ENCODE measurements at regions not wholly inside any gene's neighbourhood (a gene's known extent, or its start where the extent isn't known, plus 50 kb on each side); places are given as distances from the start of the nearest gene placed in this dataset.

DNA sequence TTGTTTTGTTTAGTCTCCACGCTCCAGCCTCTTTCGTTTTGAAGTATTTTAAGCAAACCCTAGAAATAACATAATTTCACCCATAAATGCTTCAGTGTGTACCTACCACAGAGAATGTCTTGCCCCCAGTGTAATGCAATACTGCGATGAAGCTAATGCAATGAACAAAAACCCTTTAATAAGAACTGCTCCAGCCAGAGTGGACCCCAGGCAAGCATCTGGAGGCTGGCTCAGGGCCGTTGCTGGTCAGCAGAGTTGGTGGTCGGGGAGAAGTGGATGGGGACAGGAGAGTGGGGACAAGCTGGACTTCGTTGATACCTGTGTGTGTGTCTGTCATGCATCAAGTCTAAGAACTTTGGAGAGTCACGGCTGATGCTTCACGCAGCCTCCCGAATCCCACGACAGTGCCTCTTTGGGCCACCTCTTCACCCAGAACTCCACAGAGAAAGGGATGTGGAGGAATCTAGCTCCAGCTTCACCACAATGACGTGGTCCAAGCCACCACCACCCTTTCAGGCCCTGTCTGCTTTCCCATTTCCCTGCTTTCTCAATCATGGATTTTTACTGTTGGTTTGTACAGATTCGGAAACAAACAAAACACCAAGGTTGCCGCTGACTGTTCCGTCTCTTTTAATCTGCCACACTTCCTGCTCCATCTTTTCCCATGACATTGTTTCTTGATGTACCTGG lies 108.6 kb upstream of the ERRFI1 start:
- no peaks in the 10 kb centered on the region for H3K9me3 ChIP-seq (ENCODE audit: insufficient read depth, low read depth, low read length)
- no peaks in the 10 kb centered on the region for H3K4me1 ChIP-seq (ENCODE audit: insufficient read depth, low read length, poor library complexity, severe bottlenecking)
- H3K27me3 ChIP-seq (ENCODE audit: insufficient read depth, low read length, poor library complexity, severe bottlenecking), result no peaks in the 10 kb centered on the region
- H2AFZ ChIP-seq (ENCODE audit: low read length), result no peak overlapping the region
- H3K36me3 ChIP-seq (ENCODE audit: insufficient read depth, low read length), result no peaks in the 10 kb centered on the region
- no peak for TF ChIP-seq EZH2phosphoT487 (IDR thresholded peaks at IDR 0.05; ENCODE audit: borderline replicate concordance)
- TF ChIP-seq, protein P1, sequence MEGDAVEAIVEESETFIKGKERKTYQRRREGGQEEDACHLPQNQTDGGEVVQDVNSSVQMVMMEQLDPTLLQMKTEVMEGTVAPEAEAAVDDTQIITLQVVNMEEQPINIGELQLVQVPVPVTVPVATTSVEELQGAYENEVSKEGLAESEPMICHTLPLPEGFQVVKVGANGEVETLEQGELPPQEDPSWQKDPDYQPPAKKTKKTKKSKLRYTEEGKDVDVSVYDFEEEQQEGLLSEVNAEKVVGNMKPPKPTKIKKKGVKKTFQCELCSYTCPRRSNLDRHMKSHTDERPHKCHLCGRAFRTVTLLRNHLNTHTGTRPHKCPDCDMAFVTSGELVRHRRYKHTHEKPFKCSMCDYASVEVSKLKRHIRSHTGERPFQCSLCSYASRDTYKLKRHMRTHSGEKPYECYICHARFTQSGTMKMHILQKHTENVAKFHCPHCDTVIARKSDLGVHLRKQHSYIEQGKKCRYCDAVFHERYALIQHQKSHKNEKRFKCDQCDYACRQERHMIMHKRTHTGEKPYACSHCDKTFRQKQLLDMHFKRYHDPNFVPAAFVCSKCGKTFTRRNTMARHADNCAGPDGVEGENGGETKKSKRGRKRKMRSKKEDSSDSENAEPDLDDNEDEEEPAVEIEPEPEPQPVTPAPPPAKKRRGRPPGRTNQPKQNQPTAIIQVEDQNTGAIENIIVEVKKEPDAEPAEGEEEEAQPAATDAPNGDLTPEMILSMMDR (conservative IDR thresholded peaks at IDR 0.05; ENCODE audit: low read length), result no peak
- H3K4me2 ChIP-seq (ENCODE audit: low read depth, low read length, poor library complexity, severe bottlenecking), result no peak overlapping the region
- no peaks in the 10 kb centered on the region for H4K20me1 ChIP-seq (ENCODE audit: insufficient read depth, low read length, poor library complexity, severe bottlenecking)
- no peak overlapping the region for H3K9ac ChIP-seq (ENCODE audit: low read depth, low read length, poor library complexity, severe bottlenecking)
- H3K79me2 ChIP-seq (ENCODE audit: insufficient read depth, low read length), result no peaks in the 10 kb centered on the region
- no peak overlapping the region for H3K4me3 ChIP-seq (ENCODE audit: low read length, poor library complexity, severe bottlenecking)
- no peaks in the 10 kb centered on the region for H3K9me2 ChIP-seq (replicated peaks; ENCODE audit: low read depth, low read length)
- H3F3A ChIP-seq (ENCODE audit: low read depth), result no peaks in the 10 kb centered on the region

DNA sequence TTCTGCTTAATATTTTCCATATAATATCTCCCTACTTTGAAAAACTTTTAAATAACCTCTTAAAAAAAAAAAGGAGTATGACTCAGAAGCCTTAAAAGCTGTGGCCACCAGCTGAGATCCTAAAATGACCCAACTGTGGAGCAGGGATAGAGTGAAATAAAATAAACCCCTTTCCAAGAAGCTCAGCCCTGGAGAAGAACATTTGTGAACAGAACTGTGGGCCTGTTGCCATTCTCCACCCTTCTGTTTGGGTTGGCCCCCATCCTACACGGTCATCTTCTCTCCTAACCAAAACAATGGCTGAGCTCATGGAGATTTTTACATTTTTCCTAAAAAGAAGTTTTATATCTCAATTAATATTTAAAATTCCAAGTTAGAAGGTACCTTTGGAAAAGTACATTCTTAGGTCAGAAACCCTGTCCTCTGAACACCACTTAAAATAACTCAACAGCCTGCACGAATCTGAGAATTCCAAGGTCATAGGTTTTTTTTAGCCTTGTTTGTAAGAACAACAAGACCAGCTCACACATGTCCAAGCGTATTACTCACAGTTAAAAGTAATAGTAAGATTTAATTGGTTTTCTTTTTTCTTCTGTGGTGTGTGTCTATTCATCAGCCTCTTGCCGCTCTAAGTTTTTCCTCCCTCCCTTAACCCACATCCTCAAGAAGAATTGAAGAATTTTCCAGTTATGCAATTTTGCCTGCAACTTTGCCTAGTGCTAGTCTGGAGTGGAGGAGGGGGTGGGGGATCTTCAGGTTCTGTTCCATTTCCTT lies 107.7 kb upstream of the ERRFI1 start:
- Histone ChIP-seq H3K4me3 (ENCODE audit: low read length, poor library complexity, severe bottlenecking) (no peak overlapping the region), H3K27me3 (ENCODE audit: insufficient read depth, low read length, poor library complexity, severe bottlenecking) (no peaks in the 10 kb centered on the region), H3K4me1 (ENCODE audit: insufficient read depth, low read length, poor library complexity, severe bottlenecking) (no peaks in the 10 kb centered on the region), H4K20me1 (ENCODE audit: insufficient read depth, low read length, poor library complexity, severe bottlenecking) (no peaks in the 10 kb centered on the region), H2AFZ (ENCODE audit: low read length) (no peak overlapping the region), H3K4me2 (ENCODE audit: low read depth, low read length, poor library complexity, severe bottlenecking) (no peak overlapping the region), H3K36me3 (ENCODE audit: insufficient read depth, low read length) (no peaks in the 10 kb centered on the region), H3F3A (ENCODE audit: low read depth) (no peaks in the 10 kb centered on the region), H3K9me3 (ENCODE audit: insufficient read depth, low read depth, low read length) (no peaks in the 10 kb centered on the region), H3K9ac (ENCODE audit: low read depth, low read length, poor library complexity, severe bottlenecking) (no peak overlapping the region), H3K9me2 (replicated peaks; ENCODE audit: low read depth, low read length) (no peaks in the 10 kb centered on the region), H3K79me2 (ENCODE audit: insufficient read depth, low read length) (no peaks in the 10 kb centered on the region)
- TF ChIP-seq, protein P1 (conservative IDR thresholded peaks at IDR 0.05; ENCODE audit: low read length), result no peak
- no peak for TF ChIP-seq EZH2phosphoT487 (IDR thresholded peaks at IDR 0.05; ENCODE audit: borderline replicate concordance)

DNA sequence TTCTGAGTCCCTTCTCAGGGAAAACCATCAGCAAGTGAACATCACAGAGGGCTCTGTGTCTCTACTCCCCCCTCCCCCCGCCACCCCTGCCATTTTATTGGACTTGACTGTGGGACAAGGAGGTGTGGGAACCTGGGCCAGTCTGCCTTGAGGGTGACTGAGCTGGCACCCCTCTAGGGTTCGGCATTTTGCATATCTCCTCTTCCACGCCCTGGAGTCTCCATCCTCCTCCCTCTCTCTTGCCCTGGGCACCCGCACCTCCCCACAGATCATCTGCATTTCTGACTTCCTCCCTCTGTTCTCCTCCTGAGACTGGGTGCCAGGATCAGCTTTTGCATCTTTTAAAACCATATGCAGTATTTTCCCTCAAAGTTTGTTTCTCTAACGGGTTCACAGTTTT lies 107.1 kb upstream of the ERRFI1 start:
- no peak overlapping the region for H2AFZ ChIP-seq (ENCODE audit: low read length)
- no peaks in the 10 kb centered on the region for H3K9me3 ChIP-seq (ENCODE audit: insufficient read depth, low read depth, low read length)
- no peaks in the 10 kb centered on the region for H3K4me1 ChIP-seq (ENCODE audit: insufficient read depth, low read length, poor library complexity, severe bottlenecking)
- H3K27me3 ChIP-seq (ENCODE audit: insufficient read depth, low read length, poor library complexity, severe bottlenecking), result no peaks in the 10 kb centered on the region
- no peak overlapping the region for H3K4me3 ChIP-seq (ENCODE audit: low read length, poor library complexity, severe bottlenecking)
- H3F3A ChIP-seq (ENCODE audit: low read depth), result no peaks in the 10 kb centered on the region
- H3K9ac ChIP-seq (ENCODE audit: low read depth, low read length, poor library complexity, severe bottlenecking), result no peak overlapping the region
- no peaks in the 10 kb centered on the region for H3K79me2 ChIP-seq (ENCODE audit: insufficient read depth, low read length)
- TF ChIP-seq EZH2phosphoT487 (IDR thresholded peaks at IDR 0.05; ENCODE audit: borderline replicate concordance), result no peak
- TF ChIP-seq, protein P1 (conservative IDR thresholded peaks at IDR 0.05; ENCODE audit: low read length), result no peak
- H3K36me3 ChIP-seq (ENCODE audit: insufficient read depth, low read length), result no peaks in the 10 kb centered on the region
- H3K9me2 ChIP-seq (replicated peaks; ENCODE audit: low read depth, low read length), result no peaks in the 10 kb centered on the region
- no peak overlapping the region for H3K4me2 ChIP-seq (ENCODE audit: low read depth, low read length, poor library complexity, severe bottlenecking)
- no peaks in the 10 kb centered on the region for H4K20me1 ChIP-seq (ENCODE audit: insufficient read depth, low read length, poor library complexity, severe bottlenecking)

Measured in Loucy (cell line).